ENCODE measurements at regions not wholly inside any gene's neighbourhood (a gene's known extent, or its start where the extent isn't known, plus 50 kb on each side); places are given as distances from the start of the nearest gene placed in this dataset.

- Histone ChIP-seq H3K9me3 (no peaks in the 10 kb centered on the region), H3K36me3 (no peaks in the 10 kb centered on the region), H3K4me3 (no peak overlapping the region), H3K27ac (no peak overlapping the region), H3K27me3 (no peaks in the 10 kb centered on the region), H3K4me1 (no peaks in the 10 kb centered on the region)
- intact Hi-C loops (cut with DNase I), result no loop called here
- ATAC-seq (no peak), DNase-seq (no peak)
- TF ChIP-seq POLR2A (IDR thresholded peaks at IDR 0.05), result no peak
- no peak for TF ChIP-seq CTCF (IDR thresholded peaks at IDR 0.05)
- 63 to 76% (median 67%) methylated on average over 4 of the region's 4 CpGs for WGBS, 4 donors
Measured at GRCh38 chr4:141575884-141576283, 60.5 kb upstream of the IL15 start.

- intact Hi-C loops (cut with DNase I), result no loop called here
- DNase-seq (no peak), ATAC-seq (no peak)
- TF ChIP-seq CTCF (IDR thresholded peaks at IDR 0.05) (no peak), POLR2A (IDR thresholded peaks at IDR 0.05) (no peak)
- H3K4me1 ChIP-seq, result no peaks in the 10 kb centered on the region
- 88 to 90% (median 89%) methylated on average over 8 of the region's 8 CpGs for WGBS, 4 donors
- H3K4me3 ChIP-seq, result no peak overlapping the region
- no peaks in the 10 kb centered on the region for H3K27me3 ChIP-seq
- no peaks in the 10 kb centered on the region for H3K9me3 ChIP-seq
- H3K36me3 ChIP-seq, result no peaks in the 10 kb centered on the region
- H3K27ac ChIP-seq, result no peak overlapping the region
Measured at GRCh38 chr4:141576585-141577110, 59.7 kb upstream of the IL15 start.

- no peaks in the 10 kb centered on the region for H3K36me3 ChIP-seq
- no peak for TF ChIP-seq POLR2A (IDR thresholded peaks at IDR 0.05)
- no peak for TF ChIP-seq CTCF (IDR thresholded peaks at IDR 0.05)
- H3K4me1 ChIP-seq, result no peaks in the 10 kb centered on the region
- H3K27ac ChIP-seq, result no peak overlapping the region
- no peak overlapping the region for H3K4me3 ChIP-seq
- intact Hi-C loops (cut with DNase I), result no loop called here
- DNase-seq (no peak), ATAC-seq (no peak)
- peaks cover 0 to 4% (median 0%) of the 10 kb centered on the region in 12 donors for H3K9me3 ChIP-seq
- H3K27me3 ChIP-seq, result no peaks in the 10 kb centered on the region
Measured at GRCh38 chr4:141578451-141578850, 57.9 kb upstream of the IL15 start.

- ATAC-seq (no peak), DNase-seq (no peak)
- TF ChIP-seq POLR2A (IDR thresholded peaks at IDR 0.05), result no peak
- no peak for TF ChIP-seq CTCF (IDR thresholded peaks at IDR 0.05)
- intact Hi-C loops (cut with DNase I), result no loop called here
- Histone ChIP-seq H3K9me3 (peaks cover 0 to 25% (median 2%) of the 10 kb centered on the region in 12 donors), H3K4me3 (no peak overlapping the region), H3K27me3 (no peaks in the 10 kb centered on the region), H3K4me1 (no peaks in the 10 kb centered on the region), H3K36me3 (no peaks in the 10 kb centered on the region), H3K27ac (no peak overlapping the region)
Measured at GRCh38 chr4:141580523-141580922, 55.9 kb upstream of the IL15 start.
